HEK293 (cell line): ENCODE measurements at regions not wholly inside any gene's neighbourhood (a gene's known extent, or its start where the extent isn't known, plus 50 kb on each side); places are given as distances from the start of the nearest gene placed in this dataset.
A peak's percentile ranks its signal among the peaks of the same experiment; 100 is the strongest.

Experiments used
- CTCF ChIA-PET: fragments of 350-600 bp; formaldehyde crosslinking; extraction: SDS; loops from one replicate; lab custom pipeline; 2021; ENCODE audit warnings: antibody characterized with exemption; lab: Yijun Ruan, JAX
- POLR2A ChIA-PET: fragments of 300-600 bp; formaldehyde crosslinking; extraction: SDS; loops from one replicate; lab custom pipeline; 2020; ENCODE audit warnings: antibody characterized with exemption, inconsistent platforms; lab: Yijun Ruan, JAX
- H3K27ac ChIP-seq: fragments of 200-500 bp; sonication (Bioruptor generic); 2 replicates; pipeline ENCODE4 v1.5.1; 2014; ENCODE audit warnings: low read depth, low read length, control low read depth, inconsistent platforms; ENCODE audit errors: extremely low read depth
- H3K36me3 ChIP-seq, 2 experiments: fragments of 200-500 bp in 1 of 2; sonication (Bioruptor generic) in 1 of 2; 1 replicate in 1 of 2; 2 replicates in 1 of 2; pipeline ENCODE4 v1.5.1; 2014 to 2017; ENCODE audit warnings: inconsistent platforms in 2 of 2, low read length in 2 of 2; ENCODE audit not compliant: control insufficient read depth in 2 of 2, insufficient read depth in 1 of 2
- H3K4me1 ChIP-seq: fragments of 200-500 bp; sonication (Bioruptor generic); 2 replicates; pipeline ENCODE4 v1.5.1; 2014; ENCODE audit warnings: mild to moderate bottlenecking, low read length, inconsistent platforms; ENCODE audit not compliant: control insufficient read depth, insufficient read depth
- H3K4me3 ChIP-seq: 2 replicates; pipeline ENCODE4 v1.5.1; 2011; ENCODE audit warnings: low read depth, mild to moderate bottlenecking, control low read depth, low read length, moderate library complexity
- H3K9me3 ChIP-seq: fragments of 200-500 bp; sonication (Bioruptor generic); 2 replicates; pipeline ENCODE4 v1.5.1; 2014; ENCODE audit warnings: low read depth, low read length, inconsistent platforms; ENCODE audit not compliant: control insufficient read depth, insufficient read depth
- PBX3 ChIP-seq: sonication (generic); formaldehyde crosslinking; IDR thresholded peaks from 2 replicates; pipeline ENCODE4 v1.8.1; 2022; ENCODE audit warnings: mild to moderate bottlenecking, moderate library complexity, missing genetic modification reagents
- ZBTB11 ChIP-seq: fragments of 450-650 bp; formaldehyde crosslinking; conservative IDR thresholded peaks from 2 replicates; pipeline ENCODE4 v1.5.1; 2016; ENCODE audit warnings: low read depth, missing biosample characterization, missing genetic modification characterization
- ZBTB8A ChIP-seq: fragments of 450-650 bp; formaldehyde crosslinking; IDR thresholded peaks from 2 replicates; pipeline ENCODE4 v1.5.1; 2016; ENCODE audit warnings: missing biosample characterization, missing genetic modification characterization
- ZFP41 ChIP-seq: fragments of 450-650 bp; formaldehyde crosslinking; IDR thresholded peaks from 2 replicates; pipeline ENCODE4 v1.5.1; 2016; ENCODE audit warnings: missing biosample characterization, missing genetic modification characterization, borderline replicate concordance
- ZIC2 ChIP-seq: fragments of 450-650 bp; formaldehyde crosslinking; IDR thresholded peaks from 2 replicates; pipeline ENCODE4 v1.5.1; 2016; ENCODE audit warnings: missing biosample characterization, missing genetic modification characterization
- ZNF112 ChIP-seq: fragments of 450-650 bp; formaldehyde crosslinking; IDR thresholded peaks from 2 replicates; pipeline ENCODE4 v1.5.0; 2017; ENCODE audit warnings: missing biosample characterization, missing genetic modification characterization
- ZNF140 ChIP-seq: fragments of 450-650 bp; formaldehyde crosslinking; IDR thresholded peaks from 2 replicates; pipeline ENCODE4 v1.5.1; 2016; ENCODE audit warnings: missing biosample characterization, missing genetic modification characterization
- ZNF155 ChIP-seq: fragments of 450-650 bp; formaldehyde crosslinking; IDR thresholded peaks from 2 replicates; pipeline ENCODE4 v1.5.1; 2016; ENCODE audit warnings: missing biosample characterization, missing genetic modification characterization
- ZNF19 ChIP-seq: fragments of 450-650 bp; formaldehyde crosslinking; IDR thresholded peaks from 2 replicates; pipeline ENCODE4; 2016; ENCODE audit warnings: missing biosample characterization, missing genetic modification characterization, low read depth
- ZNF239 ChIP-seq: fragments of 450-650 bp; formaldehyde crosslinking; IDR thresholded peaks from 2 replicates; pipeline ENCODE4 v1.5.1; 2016; ENCODE audit warnings: missing biosample characterization, missing genetic modification characterization
- ZNF350 ChIP-seq: fragments of 450-650 bp; formaldehyde crosslinking; IDR thresholded peaks from 2 replicates; pipeline ENCODE4 v1.5.0; 2017; ENCODE audit warnings: missing biosample characterization, mild to moderate bottlenecking, missing genetic modification characterization
- ZNF416 ChIP-seq: fragments of 450-650 bp; formaldehyde crosslinking; IDR thresholded peaks from 2 replicates; pipeline ENCODE4 v1.5.1; 2016; ENCODE audit warnings: missing biosample characterization, missing genetic modification characterization
- ZNF600 ChIP-seq: fragments of 450-650 bp; formaldehyde crosslinking; IDR thresholded peaks from 2 replicates; pipeline ENCODE4 v1.5.1; 2016; ENCODE audit warnings: missing biosample characterization, missing genetic modification characterization
- ZNF610 ChIP-seq: fragments of 450-650 bp; formaldehyde crosslinking; IDR thresholded peaks from 2 replicates; pipeline ENCODE4 v1.5.1; 2016; ENCODE audit warnings: missing biosample characterization, missing genetic modification characterization, borderline replicate concordance
- ZNF621 ChIP-seq: fragments of 450-650 bp; formaldehyde crosslinking; IDR thresholded peaks from 2 replicates; pipeline ENCODE4 v1.5.1; 2017; ENCODE audit warnings: missing biosample characterization, missing genetic modification characterization
- ZNF658 ChIP-seq: fragments of 450-650 bp; formaldehyde crosslinking; IDR thresholded peaks from 2 replicates; pipeline ENCODE4; 2016; ENCODE audit warnings: missing biosample characterization, missing genetic modification characterization
- ZNF677 ChIP-seq: fragments of 450-650 bp; IDR thresholded peaks from 2 replicates; pipeline ENCODE4 v1.5.0; 2018; ENCODE audit warnings: missing biosample characterization, mild to moderate bottlenecking, missing genetic modification characterization, moderate library complexity
- ZNF692 ChIP-seq: fragments of 450-650 bp; formaldehyde crosslinking; IDR thresholded peaks from 2 replicates; pipeline ENCODE4 v1.5.1; 2016; ENCODE audit warnings: missing biosample characterization, missing genetic modification characterization
- ZNF785 ChIP-seq: fragments of 450-650 bp; formaldehyde crosslinking; IDR thresholded peaks from 2 replicates; pipeline ENCODE4 v1.5.1; 2016; ENCODE audit warnings: missing biosample characterization, missing genetic modification characterization
- ZNF843 ChIP-seq: fragments of 450-650 bp; formaldehyde crosslinking; IDR thresholded peaks from 2 replicates; pipeline ENCODE4 v1.5.1; 2016; ENCODE audit warnings: missing biosample characterization, missing genetic modification characterization
- ZSCAN30 ChIP-seq: fragments of 450-650 bp; IDR thresholded peaks from 2 replicates; pipeline ENCODE4 v1.5.1; 2018; ENCODE audit warnings: missing biosample characterization, mild to moderate bottlenecking, missing genetic modification characterization, moderate library complexity

GRCh38 chr10:44054046-44054445, 330.9 kb downstream of the CXCL12 start:
- H3K4me3 ChIP-seq = no peak overlapping the region
- ChIA-PET CTCF (no interaction called here), POLR2A (no interaction called here)
- peaks cover 11% of the 10 kb centered on the region for H3K4me1 ChIP-seq
- TF ChIP-seq ZNF112 (tag by site-specific recombination) (no peak), ZSCAN30 (tag by site-specific recombination) (no peak), ZNF692 (tag by site-specific recombination) (no peak), ZNF416 (no peak), ZNF350 (tag by site-specific recombination) (no peak), ZNF155 (no peak), ZNF19 (tag by site-specific recombination) (no peak), ZBTB8A (tag by site-specific recombination) (no peak), ZBTB11 (tag by site-specific recombination) (no peak), ZNF658 (tag by site-specific recombination) (no peak), ZNF785 (no peak), ZNF677 (no peak), PBX3 (no peak), ZNF843 (tag by site-specific recombination) (no peak), ZNF239 (tag by site-specific recombination) (no peak), ZNF621 (no peak), ZFP41 (tag by site-specific recombination) (no peak), ZNF610 (no peak)
- H3K9me3 ChIP-seq = no peaks in the 10 kb centered on the region
- no peaks in the 10 kb centered on the region for H3K36me3 ChIP-seq
- no peak overlapping the region for H3K27ac ChIP-seq

GRCh38 chr10:44053391-44053790, 331.5 kb downstream of the CXCL12 start:
- Histone ChIP-seq H3K36me3 (no peaks in the 10 kb centered on the region), H3K4me1 (peaks cover 11% of the 10 kb centered on the region), H3K4me3 (no peak overlapping the region), H3K27ac (no peak overlapping the region), H3K9me3 (no peaks in the 10 kb centered on the region)
- ChIA-PET POLR2A (no interaction called here), CTCF (no interaction called here)
- TF ChIP-seq ZNF600 (tag by site-specific recombination) (no peak), ZIC2 (peak; percentile 56; the same call in 1 of the 2 replicates), ZNF140 (no peak), ZNF785 (no peak)
